HFFc6 (cell line): ENCODE measurements at regions not wholly inside any gene's neighbourhood (a gene's known extent, or its start where the extent isn't known, plus 50 kb on each side); places are given as distances from the start of the nearest gene placed in this dataset.

Experiments used
- DNase-seq: peaks from one replicate; pipeline ENCODE4 v3.0.0-alpha.2; 2018
- H3K27ac Mint-ChIP-seq: 2 replicates; pipeline ENCODE4 v1.8.0; 2020; ENCODE audit warnings: mild to moderate bottlenecking, mixed read lengths
- H3K27me3 Mint-ChIP-seq: 2 replicates; pipeline ENCODE4 v1.8.0; 2021; ENCODE audit warnings: mild to moderate bottlenecking, moderate library complexity, mixed read lengths; ENCODE audit not compliant: insufficient read depth
- H3K36me3 Mint-ChIP-seq: 2 replicates; pipeline ENCODE4 v1.8.0; 2021; ENCODE audit warnings: low read depth, mixed read lengths
- H3K4me1 Mint-ChIP-seq: 2 replicates; pipeline ENCODE4 v1.8.0; 2020; ENCODE audit warnings: low read depth, mixed read lengths
- H3K4me3 Mint-ChIP-seq: 2 replicates; pipeline ENCODE4 v1.8.0; 2020; ENCODE audit warnings: mild to moderate bottlenecking, moderate library complexity, mixed read lengths
- H3K9me3 Mint-ChIP-seq: 2 replicates; pipeline ENCODE4 v1.8.0; 2020; ENCODE audit warnings: mild to moderate bottlenecking, mixed read lengths
- TF ChIP-seq, protein P1 (sequence below): fragments of 200-600 bp; sonication (generic); IDR thresholded peaks from 2 replicates; pipeline ENCODE4 v1.5.0; 2021; ENCODE audit warnings: antibody characterized with exemption, mild to moderate bottlenecking

- no peak overlapping the region for H3K27ac Mint-ChIP-seq
- peaks cover 20% of the 10 kb centered on the region; the same call in 1 of the 2 replicates for H3K4me1 Mint-ChIP-seq
- H3K4me3 Mint-ChIP-seq = peak overlapping the region; percentile 29; the same call in 1 of the 2 replicates
- DNase-seq = no peak
- no peaks in the 10 kb centered on the region for H3K36me3 Mint-ChIP-seq
- TF ChIP-seq, protein P1, sequence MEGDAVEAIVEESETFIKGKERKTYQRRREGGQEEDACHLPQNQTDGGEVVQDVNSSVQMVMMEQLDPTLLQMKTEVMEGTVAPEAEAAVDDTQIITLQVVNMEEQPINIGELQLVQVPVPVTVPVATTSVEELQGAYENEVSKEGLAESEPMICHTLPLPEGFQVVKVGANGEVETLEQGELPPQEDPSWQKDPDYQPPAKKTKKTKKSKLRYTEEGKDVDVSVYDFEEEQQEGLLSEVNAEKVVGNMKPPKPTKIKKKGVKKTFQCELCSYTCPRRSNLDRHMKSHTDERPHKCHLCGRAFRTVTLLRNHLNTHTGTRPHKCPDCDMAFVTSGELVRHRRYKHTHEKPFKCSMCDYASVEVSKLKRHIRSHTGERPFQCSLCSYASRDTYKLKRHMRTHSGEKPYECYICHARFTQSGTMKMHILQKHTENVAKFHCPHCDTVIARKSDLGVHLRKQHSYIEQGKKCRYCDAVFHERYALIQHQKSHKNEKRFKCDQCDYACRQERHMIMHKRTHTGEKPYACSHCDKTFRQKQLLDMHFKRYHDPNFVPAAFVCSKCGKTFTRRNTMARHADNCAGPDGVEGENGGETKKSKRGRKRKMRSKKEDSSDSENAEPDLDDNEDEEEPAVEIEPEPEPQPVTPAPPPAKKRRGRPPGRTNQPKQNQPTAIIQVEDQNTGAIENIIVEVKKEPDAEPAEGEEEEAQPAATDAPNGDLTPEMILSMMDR = no peak
- H3K27me3 Mint-ChIP-seq = peaks cover 16% of the 10 kb centered on the region
- no peaks in the 10 kb centered on the region for H3K9me3 Mint-ChIP-seq
Observed at GRCh38 chr4:27763830-27764525, 903.3 kb downstream of the STIM2 start.

DNA sequence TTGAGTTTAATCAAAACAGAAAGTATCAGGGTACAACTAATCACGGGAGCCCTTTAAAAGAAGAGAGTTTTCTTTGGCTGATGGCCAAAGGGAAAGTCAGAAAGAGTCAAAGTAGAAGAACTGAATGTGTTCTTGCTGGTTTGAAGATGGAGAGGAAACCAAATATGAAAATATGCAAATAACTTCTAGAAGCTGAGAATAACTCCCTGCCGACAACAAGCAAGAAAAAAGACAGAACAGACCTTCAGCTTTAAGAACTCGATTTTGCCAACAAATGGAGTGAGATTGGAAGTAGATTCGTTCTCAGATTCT, 903.8 kb downstream of the STIM2 start:
- Mint-ChIP-seq H3K36me3 (no peaks in the 10 kb centered on the region), H3K9me3 (no peaks in the 10 kb centered on the region), H3K4me3 (peak overlapping the region; percentile 29; the same call in 1 of the 2 replicates), H3K27me3 (peaks cover 16% of the 10 kb centered on the region), H3K27ac (no peak overlapping the region), H3K4me1 (peaks cover 22% of the 10 kb centered on the region; the same call in 1 of the 2 replicates)
- DNase-seq = no peak
- TF ChIP-seq, protein P1 = no peak

GRCh38 chr4:27770895-27771294, 910.3 kb downstream of the STIM2 start:
- DNase-seq = no peak
- H3K36me3 Mint-ChIP-seq = no peaks in the 10 kb centered on the region
- peaks cover 20% of the 10 kb centered on the region for H3K4me1 Mint-ChIP-seq
- H3K9me3 Mint-ChIP-seq = no peaks in the 10 kb centered on the region
- H3K27ac Mint-ChIP-seq = no peak overlapping the region
- H3K4me3 Mint-ChIP-seq = peak overlapping the region; percentile 79
- TF ChIP-seq, protein P1 = no peak
- H3K27me3 Mint-ChIP-seq = peaks cover 6% of the 10 kb centered on the region; the same call in 1 of the 2 replicates

DNA sequence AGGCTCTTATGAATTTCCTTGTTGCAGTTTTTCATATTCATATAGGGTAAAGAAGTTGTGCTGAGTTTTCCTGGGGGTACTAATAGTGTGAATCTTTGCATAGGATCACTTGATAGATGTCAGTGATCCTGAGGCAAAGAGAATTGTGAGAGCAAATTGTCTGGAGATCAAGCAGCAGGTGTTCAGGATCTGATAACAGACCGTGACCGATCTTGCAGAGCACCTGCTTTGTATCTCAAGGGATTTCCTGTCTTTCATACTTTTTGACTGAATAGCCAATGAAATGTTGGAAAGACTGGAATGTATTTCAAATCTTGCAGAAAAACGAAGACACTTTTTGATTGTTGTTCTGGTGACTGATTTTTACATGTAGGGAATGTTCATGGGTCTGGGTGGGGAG, 914.5 kb downstream of the STIM2 start:
- Mint-ChIP-seq H3K4me3 (no peak overlapping the region), H3K36me3 (no peaks in the 10 kb centered on the region; the same call in 1 of the 2 replicates), H3K4me1 (peaks cover 19% of the 10 kb centered on the region), H3K27ac (no peak overlapping the region), H3K27me3 (peaks cover 5% of the 10 kb centered on the region), H3K9me3 (no peaks in the 10 kb centered on the region)
- DNase-seq = no peak
- TF ChIP-seq, protein P1 = no peak

- H3K36me3 Mint-ChIP-seq = no peaks in the 10 kb centered on the region; the same call in 1 of the 2 replicates
- H3K9me3 Mint-ChIP-seq = no peaks in the 10 kb centered on the region
Observed at GRCh38 chr4:27779827-27780226, 919.2 kb downstream of the STIM2 start.

More at GRCh38 chr4:27779827-27780226, 919.2 kb downstream of the STIM2 start:
- H3K27me3 Mint-ChIP-seq = peaks cover 5% of the 10 kb centered on the region
- no peak for DNase-seq
- H3K27ac Mint-ChIP-seq = no peak overlapping the region
- peaks cover 16% of the 10 kb centered on the region; the same call in 1 of the 2 replicates for H3K4me1 Mint-ChIP-seq
- no peak overlapping the region for H3K4me3 Mint-ChIP-seq
- TF ChIP-seq, protein P1 = no peak
